GM18519 (cell line): ENCODE measurements at regions not wholly inside any gene's neighbourhood (a gene's known extent, or its start where the extent isn't known, plus 50 kb on each side); places are given as distances from the start of the nearest gene placed in this dataset.
"Not testable (repeated sequence)": the region's sequence is repeated elsewhere in the genome, so short reads cannot be mapped to it uniquely, and the experiment has no call there.

ENCODE experiments used
- ATAC-seq: cut with Tn5 transposase; IDR thresholded peaks from one replicate; pipeline ENCODE4 v1.9.1; 2021; ENCODE audit warnings: mild to moderate bottlenecking, moderate library complexity; ENCODE audit not compliant: unreplicated experiment, low FRiP score

GRCh38 chr14:42499137-42499536, 892.5 kb downstream of the LRFN5 start:
- no peak for ATAC-seq

- no peak for ATAC-seq
Measured at GRCh38 chr14:42490536-42490935, 883.9 kb downstream of the LRFN5 start.

- ATAC-seq, result no peak
Measured at GRCh38 chr14:42488965-42489364, 882.3 kb downstream of the LRFN5 start.

GRCh38 chr14:42482345-42482971, 875.8 kb downstream of the LRFN5 start:
- not testable (repeated sequence) for ATAC-seq

GRCh38 chr14:42481714-42482113, 875.0 kb downstream of the LRFN5 start:
- not testable (repeated sequence) for ATAC-seq

GRCh38 chr14:42480255-42480654, 873.6 kb downstream of the LRFN5 start:
- peak; percentile 61 for ATAC-seq

GRCh38 chr14:42475289-42475688, 868.6 kb downstream of the LRFN5 start:
- no peak for ATAC-seq

GRCh38 chr14:42470427-42470719, 863.7 kb downstream of the LRFN5 start:
- ATAC-seq, result no peak

- ATAC-seq, result no peak
Measured at GRCh38 chr14:42469637-42470426, 863.2 kb downstream of the LRFN5 start.

GRCh38 chr14:42460673-42461072, 854.0 kb downstream of the LRFN5 start:
- no peak for ATAC-seq

- ATAC-seq, result no peak
Measured at GRCh38 chr14:42459171-42459685, 852.6 kb downstream of the LRFN5 start.

- ATAC-seq, result no peak
Measured at GRCh38 chr14:42441615-42442014, 834.9 kb downstream of the LRFN5 start.

GRCh38 chr14:42437809-42438208, 831.1 kb downstream of the LRFN5 start:
- no peak for ATAC-seq

- ATAC-seq, result no peak
Measured at GRCh38 chr14:42429401-42429800, 822.7 kb downstream of the LRFN5 start.

- peak; percentile 98 for ATAC-seq
Measured at GRCh38 chr14:42428996-42429395, 822.3 kb downstream of the LRFN5 start.

GRCh38 chr14:42424501-42424900, 817.8 kb downstream of the LRFN5 start:
- no peak for ATAC-seq

- ATAC-seq, result peak; percentile 89
Measured at GRCh38 chr14:42421377-42422078, 814.9 kb downstream of the LRFN5 start.

- no peak for ATAC-seq
Measured at GRCh38 chr14:42420071-42420470, 813.4 kb downstream of the LRFN5 start.

- no peak for ATAC-seq
Measured at GRCh38 chr14:42407153-42407552, 800.5 kb downstream of the LRFN5 start.

GRCh38 chr14:42391146-42391834, 784.6 kb downstream of the LRFN5 start:
- ATAC-seq, result peak; percentile 88

GRCh38 chr14:42378880-42379279, 772.2 kb downstream of the LRFN5 start:
- no peak for ATAC-seq
